ENCODE measurements at regions not wholly inside any gene's neighbourhood (a gene's known extent, or its start where the extent isn't known, plus 50 kb on each side); places are given as distances from the start of the nearest gene placed in this dataset.
"Not testable (repeated sequence)": the region's sequence is repeated elsewhere in the genome, so short reads cannot be mapped to it uniquely, and the experiment has no call there.

DNA sequence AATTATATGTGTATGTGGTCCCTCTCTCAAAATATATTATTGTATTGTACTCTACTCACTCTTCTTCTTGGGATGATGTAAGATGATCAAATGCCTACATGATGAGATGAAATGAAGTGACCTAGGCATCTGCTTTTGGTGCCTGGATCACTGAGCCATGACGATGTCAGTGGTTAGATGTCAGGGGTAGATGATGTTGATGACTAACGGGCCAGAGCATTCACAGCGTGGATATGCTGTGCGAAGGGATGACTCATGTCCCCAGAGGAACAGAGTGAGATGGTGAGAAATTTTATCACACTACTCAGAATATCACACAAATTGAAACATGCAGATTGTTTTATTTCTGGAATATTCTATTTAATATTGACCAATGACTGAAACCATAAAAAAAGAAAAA is 233.9 kb upstream of the CADM2 start:
- TF ChIP-seq, protein P1, sequence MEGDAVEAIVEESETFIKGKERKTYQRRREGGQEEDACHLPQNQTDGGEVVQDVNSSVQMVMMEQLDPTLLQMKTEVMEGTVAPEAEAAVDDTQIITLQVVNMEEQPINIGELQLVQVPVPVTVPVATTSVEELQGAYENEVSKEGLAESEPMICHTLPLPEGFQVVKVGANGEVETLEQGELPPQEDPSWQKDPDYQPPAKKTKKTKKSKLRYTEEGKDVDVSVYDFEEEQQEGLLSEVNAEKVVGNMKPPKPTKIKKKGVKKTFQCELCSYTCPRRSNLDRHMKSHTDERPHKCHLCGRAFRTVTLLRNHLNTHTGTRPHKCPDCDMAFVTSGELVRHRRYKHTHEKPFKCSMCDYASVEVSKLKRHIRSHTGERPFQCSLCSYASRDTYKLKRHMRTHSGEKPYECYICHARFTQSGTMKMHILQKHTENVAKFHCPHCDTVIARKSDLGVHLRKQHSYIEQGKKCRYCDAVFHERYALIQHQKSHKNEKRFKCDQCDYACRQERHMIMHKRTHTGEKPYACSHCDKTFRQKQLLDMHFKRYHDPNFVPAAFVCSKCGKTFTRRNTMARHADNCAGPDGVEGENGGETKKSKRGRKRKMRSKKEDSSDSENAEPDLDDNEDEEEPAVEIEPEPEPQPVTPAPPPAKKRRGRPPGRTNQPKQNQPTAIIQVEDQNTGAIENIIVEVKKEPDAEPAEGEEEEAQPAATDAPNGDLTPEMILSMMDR (IDR thresholded peaks at IDR 0.05; ENCODE audit: control extremely low read depth, extremely low read depth): no peak
- no peak for DNase-seq
- H3K9me3 ChIP-seq (ENCODE audit: control insufficient read depth in 4 of 4, insufficient read depth in 3 of 4, low read length in 3 of 4): no peaks in the 10 kb centered on the region
- H3K36me3 ChIP-seq (ENCODE audit: control insufficient read depth in 4 of 4, insufficient read depth in 4 of 4, low read length in 4 of 4): no peaks in the 10 kb centered on the region
- H3K27ac ChIP-seq (ENCODE audit: low read depth in 1 of 2, low read length in 1 of 2): no peak overlapping the region
- no peak overlapping the region for H3K4me3 ChIP-seq
- no peaks in the 10 kb centered on the region for H3K27me3 ChIP-seq (ENCODE audit: control insufficient read depth in 3 of 3, insufficient read depth in 3 of 3, low read length in 2 of 3)
- 86 to 92% methylated on average over 4 of the region's 4 CpGs for WGBS, 2 donors
- ATAC-seq (ENCODE audit: insufficient read depth, low FRiP score): no peak
- no peaks in the 10 kb centered on the region for H3K4me1 ChIP-seq (ENCODE audit: control insufficient read depth in 5 of 5, insufficient read depth in 5 of 5, low read length in 5 of 5)
- H3K9ac ChIP-seq (ENCODE audit: insufficient read depth in 1 of 2, low read length in 2 of 2): no peak overlapping the region

DNA sequence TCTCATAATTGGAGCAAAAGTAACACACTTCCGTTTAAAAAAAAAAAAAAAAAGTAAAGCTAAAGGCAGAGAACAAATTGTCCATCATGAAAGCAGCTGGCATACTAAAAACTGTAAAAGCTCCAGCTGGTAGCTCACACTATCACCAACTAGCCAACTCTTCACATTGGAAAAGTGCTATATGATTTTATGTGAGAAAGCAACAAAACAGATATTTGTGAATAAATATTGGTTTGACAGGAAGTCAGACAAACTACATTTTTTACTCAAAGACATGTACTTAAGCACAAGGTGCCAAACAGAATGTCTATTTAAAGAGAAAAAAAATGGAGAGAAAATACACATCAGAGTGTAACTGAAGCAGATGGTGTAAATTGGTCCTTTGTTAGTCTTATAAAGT is 231.2 kb upstream of the CADM2 start:
- Histone ChIP-seq H3K36me3 (ENCODE audit: control insufficient read depth in 4 of 4, insufficient read depth in 4 of 4, low read length in 4 of 4) (no peaks in the 10 kb centered on the region), H3K9ac (ENCODE audit: insufficient read depth in 1 of 2, low read length in 2 of 2) (no peak overlapping the region), H3K27ac (ENCODE audit: low read depth in 1 of 2, low read length in 1 of 2) (no peak overlapping the region), H3K4me3 (no peak overlapping the region), H3K4me1 (ENCODE audit: control insufficient read depth in 5 of 5, insufficient read depth in 5 of 5, low read length in 5 of 5) (no peaks in the 10 kb centered on the region), H3K27me3 (ENCODE audit: control insufficient read depth in 3 of 3, insufficient read depth in 3 of 3, low read length in 2 of 3) (no peaks in the 10 kb centered on the region), H3K9me3 (ENCODE audit: control insufficient read depth in 4 of 4, insufficient read depth in 3 of 4, low read length in 3 of 4) (no peaks in the 10 kb centered on the region)
- DNase-seq (no peak), ATAC-seq (ENCODE audit: insufficient read depth, low FRiP score) (no peak)
- WGBS, 2 donors: 50 to 66% methylated on average over 1 of the region's 1 CpG
- TF ChIP-seq, protein P1 (IDR thresholded peaks at IDR 0.05; ENCODE audit: control extremely low read depth, extremely low read depth): no peak

DNA sequence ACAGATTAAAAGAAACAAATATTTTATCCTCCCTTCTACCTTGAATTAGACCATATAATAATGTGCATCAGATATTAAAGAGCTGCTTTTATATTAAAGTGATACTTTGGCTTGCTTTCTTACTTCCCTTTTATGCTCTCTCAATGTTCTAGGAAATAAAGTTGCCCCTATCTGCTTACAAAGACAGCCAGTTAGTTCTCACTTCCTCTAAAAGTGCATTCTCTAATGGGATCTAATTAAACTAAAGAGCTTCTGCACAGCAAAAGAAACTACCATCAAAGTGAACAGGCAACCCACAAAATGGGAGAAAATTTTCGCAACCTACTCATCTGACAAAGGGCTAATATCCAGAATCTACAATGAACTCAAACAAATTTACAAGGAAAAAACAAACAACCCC is 224.1 kb upstream of the CADM2 start:
- not testable (repeated sequence) for H3K9ac ChIP-seq (ENCODE audit: insufficient read depth in 1 of 2, low read length in 2 of 2); DNase-seq; H3K27ac ChIP-seq (ENCODE audit: low read depth in 1 of 2, low read length in 1 of 2); ATAC-seq (ENCODE audit: insufficient read depth, low FRiP score); H3K9me3 ChIP-seq (ENCODE audit: control insufficient read depth in 4 of 4, insufficient read depth in 3 of 4, low read length in 3 of 4); H3K4me1 ChIP-seq (ENCODE audit: control insufficient read depth in 5 of 5, insufficient read depth in 5 of 5, low read length in 5 of 5); H3K36me3 ChIP-seq (ENCODE audit: control insufficient read depth in 4 of 4, insufficient read depth in 4 of 4, low read length in 4 of 4); H3K4me3 ChIP-seq; H3K27me3 ChIP-seq (ENCODE audit: control insufficient read depth in 3 of 3, insufficient read depth in 3 of 3, low read length in 2 of 3)
- 100% methylated on average over 1 of the region's 1 CpG; no CpG with 5 or more reads in 1 of the 2 donors for WGBS, 2 donors

DNA sequence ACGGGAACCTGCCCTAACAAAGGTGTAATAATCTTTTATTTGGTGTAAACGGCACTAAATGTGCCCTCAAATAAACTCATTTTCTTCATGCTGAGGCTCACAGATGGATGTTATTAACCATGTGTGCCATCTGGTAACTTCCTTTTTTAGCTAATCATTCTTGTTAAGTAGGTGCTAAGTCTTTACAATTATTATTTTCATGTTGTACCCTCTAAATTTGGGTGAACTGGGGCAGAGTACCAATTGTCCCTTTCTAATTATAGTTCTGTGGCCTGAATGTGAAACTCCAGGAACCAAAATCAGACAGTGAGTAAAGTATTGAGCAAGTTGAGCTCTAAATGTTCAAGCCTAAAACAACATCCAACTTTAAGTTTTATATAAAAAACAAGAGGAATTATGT is 220.7 kb upstream of the CADM2 start:
- Histone ChIP-seq H3K4me3 (no peak overlapping the region), H3K4me1 (ENCODE audit: control insufficient read depth in 5 of 5, insufficient read depth in 5 of 5, low read length in 5 of 5) (no peaks in the 10 kb centered on the region), H3K27ac (ENCODE audit: low read depth in 1 of 2, low read length in 1 of 2) (no peak overlapping the region), H3K27me3 (ENCODE audit: control insufficient read depth in 3 of 3, insufficient read depth in 3 of 3, low read length in 2 of 3) (no peaks in the 10 kb centered on the region), H3K9ac (ENCODE audit: insufficient read depth in 1 of 2, low read length in 2 of 2) (no peak overlapping the region), H3K36me3 (ENCODE audit: control insufficient read depth in 4 of 4, insufficient read depth in 4 of 4, low read length in 4 of 4) (no peaks in the 10 kb centered on the region), H3K9me3 (ENCODE audit: control insufficient read depth in 4 of 4, insufficient read depth in 3 of 4, low read length in 3 of 4) (peaks cover 0 to 2% (median 0%) of the 10 kb centered on the region in 4 donors)
- no peak for ATAC-seq (ENCODE audit: insufficient read depth, low FRiP score)
- DNase-seq: no peak
- TF ChIP-seq, protein P1 (IDR thresholded peaks at IDR 0.05; ENCODE audit: control extremely low read depth, extremely low read depth): no peak
- 36 to 41% methylated on average over 2 of the region's 2 CpGs for WGBS, 2 donors

Data from lung (tissue), 11 donors.